Liver (tissue), 3 donors: ENCODE measurements at regions not wholly inside any gene's neighbourhood (a gene's known extent, or its start where the extent isn't known, plus 50 kb on each side); places are given as distances from the start of the nearest gene placed in this dataset.

Experiments used
- GABPA ChIP-seq, 2 donors: IDR thresholded peaks in 1 of 2; conservative IDR thresholded peaks in 1 of 2; 2 replicates each; pipeline ENCODE4 v1.6.1; 2016; ENCODE audit warnings: antibody characterized with exemption in 2 of 2, mild to moderate bottlenecking in 1 of 2, moderate library complexity in 1 of 2
- JUND ChIP-seq, 2 donors: IDR thresholded peaks; 2 replicates each; pipeline ENCODE4 v1.6.1; 2016; ENCODE audit warnings: antibody characterized with exemption in 2 of 2
- MAX ChIP-seq: IDR thresholded peaks from 2 replicates; pipeline ENCODE4 v1.6.1; 2016; ENCODE audit warnings: antibody characterized with exemption
- RAD21 ChIP-seq, 2 donors: IDR thresholded peaks; 2 replicates each; pipeline ENCODE4 v1.6.1; 2016; ENCODE audit warnings: antibody characterized with exemption in 2 of 2, mild to moderate bottlenecking in 2 of 2
- REST ChIP-seq: IDR thresholded peaks from 2 replicates; pipeline ENCODE4 v1.6.1; 2016; ENCODE audit warnings: antibody characterized with exemption, mild to moderate bottlenecking
- TAF1 ChIP-seq: conservative IDR thresholded peaks from 2 replicates; pipeline ENCODE4 v1.6.1; 2016; ENCODE audit warnings: antibody characterized with exemption, mild to moderate bottlenecking
- YY1 ChIP-seq: IDR thresholded peaks from 2 replicates; pipeline ENCODE4 v1.6.1; 2016; ENCODE audit warnings: antibody characterized with exemption, mild to moderate bottlenecking
- ZBTB33 ChIP-seq: IDR thresholded peaks from 2 replicates; pipeline ENCODE4 v1.6.1; 2016; ENCODE audit warnings: antibody characterized with exemption
- TF ChIP-seq, protein P1 (sequence below): fragments of 150-350 bp; IDR thresholded peaks from 2 replicates; pipeline ENCODE4 v1.5.1; 2017; ENCODE audit warnings: improper control_type of control experiment, low read depth, low read length; ENCODE audit not compliant: missing input control
- donor health status: healthy.
- donor health status: healthy.

DNA sequence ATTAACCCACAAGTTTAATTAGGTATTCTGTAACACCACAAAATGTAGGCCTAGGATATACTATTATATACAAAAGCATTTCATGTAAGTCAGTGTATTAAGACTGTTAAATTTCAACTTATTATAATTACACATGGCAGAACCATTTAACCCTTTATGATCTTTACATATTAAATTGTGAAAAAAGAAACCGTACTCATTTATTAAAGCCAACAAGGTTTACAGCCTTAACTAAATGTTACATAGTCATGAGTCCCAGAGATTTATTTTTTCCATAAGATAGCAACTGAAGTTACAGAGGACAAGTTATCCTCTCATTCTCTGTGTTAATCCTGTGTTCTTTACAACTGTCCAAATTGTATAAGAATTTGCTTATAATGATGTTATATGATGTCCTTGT lies 615.8 kb upstream of the AGTR1 start:
- TF ChIP-seq, protein P1, sequence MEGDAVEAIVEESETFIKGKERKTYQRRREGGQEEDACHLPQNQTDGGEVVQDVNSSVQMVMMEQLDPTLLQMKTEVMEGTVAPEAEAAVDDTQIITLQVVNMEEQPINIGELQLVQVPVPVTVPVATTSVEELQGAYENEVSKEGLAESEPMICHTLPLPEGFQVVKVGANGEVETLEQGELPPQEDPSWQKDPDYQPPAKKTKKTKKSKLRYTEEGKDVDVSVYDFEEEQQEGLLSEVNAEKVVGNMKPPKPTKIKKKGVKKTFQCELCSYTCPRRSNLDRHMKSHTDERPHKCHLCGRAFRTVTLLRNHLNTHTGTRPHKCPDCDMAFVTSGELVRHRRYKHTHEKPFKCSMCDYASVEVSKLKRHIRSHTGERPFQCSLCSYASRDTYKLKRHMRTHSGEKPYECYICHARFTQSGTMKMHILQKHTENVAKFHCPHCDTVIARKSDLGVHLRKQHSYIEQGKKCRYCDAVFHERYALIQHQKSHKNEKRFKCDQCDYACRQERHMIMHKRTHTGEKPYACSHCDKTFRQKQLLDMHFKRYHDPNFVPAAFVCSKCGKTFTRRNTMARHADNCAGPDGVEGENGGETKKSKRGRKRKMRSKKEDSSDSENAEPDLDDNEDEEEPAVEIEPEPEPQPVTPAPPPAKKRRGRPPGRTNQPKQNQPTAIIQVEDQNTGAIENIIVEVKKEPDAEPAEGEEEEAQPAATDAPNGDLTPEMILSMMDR = no peak
- TF ChIP-seq JUND (IDR thresholded peaks at IDR 0.05) = no peak
- no peak for TF ChIP-seq MAX
- TF ChIP-seq YY1 = no peak
- no peak for TF ChIP-seq ZBTB33
- no peak for TF ChIP-seq REST
- TF ChIP-seq RAD21 (IDR thresholded peaks at IDR 0.05) = no peak
- TF ChIP-seq TAF1 = no peak
- no peak for TF ChIP-seq GABPA (IDR thresholded peaks at IDR 0.05 in 1 of 2, conservative IDR thresholded peaks at IDR 0.05 in 1 of 2)
